Globus pallidus (tissue), 1 donor: ENCODE measurements at regions not wholly inside any gene's neighbourhood (a gene's known extent, or its start where the extent isn't known, plus 50 kb on each side); places are given as distances from the start of the nearest gene placed in this dataset.

ENCODE experiments used
- DNase-seq: peaks from one replicate; pipeline ENCODE4 v3.0.0-alpha.2; 2015; ENCODE audit warnings: low spot score

GRCh38 chr4:132540797-132541196 is 608.3 kb upstream of the PCDH10 start:
- DNase-seq: no peak

DNA sequence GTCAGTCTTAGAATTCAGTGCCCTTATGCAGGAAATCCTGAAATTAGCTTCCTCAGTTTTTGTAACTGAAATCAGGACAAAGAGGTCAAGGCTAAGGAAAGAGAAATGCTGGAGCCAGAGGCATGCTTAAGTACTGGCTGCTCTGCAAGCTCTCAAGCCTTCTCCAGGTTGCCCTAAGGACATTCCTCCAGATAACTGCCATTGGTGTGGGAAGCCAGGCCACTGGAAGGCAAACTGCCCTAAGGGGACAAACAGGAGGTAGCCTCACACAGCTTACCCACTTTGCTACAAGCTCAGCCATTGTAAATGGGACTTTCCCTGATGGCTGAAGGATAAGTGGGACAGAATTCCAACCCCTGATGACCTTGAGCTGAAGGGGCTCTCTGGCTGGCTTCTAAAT is 606.9 kb upstream of the PCDH10 start:
- no peak for DNase-seq

GRCh38 chr4:132548463-132548862 is 600.6 kb upstream of the PCDH10 start:
- DNase-seq: no peak

DNA sequence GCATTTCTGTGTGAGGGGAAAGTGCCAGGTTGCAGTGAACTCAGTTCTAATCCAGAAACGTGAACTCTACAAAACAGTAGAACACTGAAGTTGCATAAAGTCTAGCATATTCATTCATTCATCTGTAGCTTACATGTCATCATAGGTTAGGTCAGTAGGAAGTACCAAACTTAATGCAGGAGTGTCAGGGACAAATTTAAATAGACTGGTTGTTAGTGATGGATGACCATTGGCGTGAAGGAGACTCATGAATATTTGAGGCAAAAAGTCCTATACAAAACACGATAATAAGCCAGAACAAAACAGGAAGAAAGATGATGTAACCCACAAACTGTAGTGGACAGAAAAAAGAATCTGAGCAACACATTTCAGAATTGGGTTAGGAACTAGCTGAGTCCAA is 592.8 kb upstream of the PCDH10 start:
- no peak for DNase-seq

DNA sequence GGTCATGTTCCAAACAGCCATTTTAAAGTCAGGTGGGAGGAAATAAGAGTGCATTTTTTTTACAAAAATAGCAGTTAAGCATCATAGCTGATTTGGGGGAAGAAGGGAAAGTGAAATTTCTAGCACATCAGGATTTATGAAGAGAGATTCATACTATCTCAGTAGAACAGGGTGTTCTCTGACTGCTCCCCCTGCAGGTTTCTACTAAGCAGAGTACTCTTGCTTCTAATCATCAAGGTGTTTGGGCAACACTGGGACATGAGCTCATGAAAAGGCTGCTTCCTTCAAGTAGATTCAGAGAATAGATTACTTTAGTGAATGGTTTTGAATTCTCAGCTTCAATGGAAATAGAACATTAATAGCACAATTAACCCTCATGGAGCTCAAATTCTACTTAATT is 591.4 kb upstream of the PCDH10 start:
- no peak for DNase-seq

DNA sequence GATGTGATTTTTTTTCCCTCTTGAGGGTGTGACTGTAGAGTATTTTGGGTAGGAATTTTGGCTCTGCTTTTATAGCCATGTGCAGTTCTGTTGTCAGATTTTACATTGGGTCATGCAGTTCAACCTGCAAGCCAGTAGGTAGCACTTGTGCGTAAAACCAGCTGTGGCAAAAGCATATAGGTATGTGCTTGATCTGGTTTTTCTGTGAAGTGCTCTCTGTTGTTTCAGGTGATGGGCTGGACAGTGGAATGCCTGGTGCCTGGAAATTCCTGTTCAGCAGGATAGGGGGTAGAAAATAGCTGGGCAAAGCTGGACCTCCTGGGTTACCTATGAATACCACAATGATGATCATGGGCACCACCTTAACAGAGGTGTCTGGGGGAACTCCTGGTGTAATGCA is 584.2 kb upstream of the PCDH10 start:
- DNase-seq: no peak

- no peak for DNase-seq
These were observed 583.6 kb upstream of the PCDH10 start for GRCh38 chr4:132565542-132565941.

- no peak for DNase-seq
These were observed 576.9 kb upstream of the PCDH10 start for GRCh38 chr4:132572210-132572609.

DNA sequence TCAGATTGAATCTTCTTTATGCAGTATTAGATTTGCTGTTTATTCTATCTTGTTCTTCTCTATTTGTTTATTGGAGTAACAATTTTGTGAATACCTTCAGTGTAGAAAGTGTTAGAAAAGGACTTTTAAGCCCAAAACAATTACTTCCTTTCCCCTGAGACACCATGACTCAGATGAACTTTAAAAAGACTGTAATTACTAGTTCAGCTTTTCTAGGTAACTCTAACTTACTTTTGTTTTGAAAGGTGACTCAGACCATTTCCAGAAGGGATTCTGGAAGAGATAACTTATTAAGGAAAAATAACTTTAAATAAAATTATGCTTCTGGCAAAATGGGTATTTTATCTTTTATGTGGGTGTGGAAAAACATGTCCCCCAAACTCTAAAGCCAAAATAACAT is 561.5 kb upstream of the PCDH10 start:
- DNase-seq: no peak

- no peak for DNase-seq
These were observed 556.8 kb upstream of the PCDH10 start for GRCh38 chr4:132592340-132592739.

GRCh38 chr4:132592850-132593249 is 556.2 kb upstream of the PCDH10 start:
- DNase-seq: no peak

- no peak for DNase-seq
These were observed 555.2 kb upstream of the PCDH10 start for GRCh38 chr4:132593717-132594400.

GRCh38 chr4:132596186-132596585 is 552.9 kb upstream of the PCDH10 start:
- no peak for DNase-seq

DNA sequence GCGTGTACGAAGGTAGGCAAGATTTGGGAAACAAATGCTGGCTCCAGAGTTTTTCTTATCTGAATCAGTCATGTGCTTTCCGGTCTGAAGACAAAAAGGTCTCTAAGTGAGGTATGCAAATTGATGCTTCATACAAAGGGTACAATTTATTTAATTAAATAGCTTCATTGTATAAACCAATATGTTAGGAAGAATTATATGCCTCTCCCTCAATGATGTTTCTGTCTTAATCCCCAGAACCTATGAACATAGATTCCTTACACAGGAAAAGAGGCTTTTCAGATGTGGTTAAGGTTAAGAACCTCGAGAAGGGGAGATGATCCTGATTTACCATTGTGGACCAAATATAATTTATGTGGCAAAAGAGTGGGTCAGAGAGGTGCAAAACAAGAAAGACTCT is 543.5 kb upstream of the PCDH10 start:
- no peak for DNase-seq

GRCh38 chr4:132614682-132615081 is 534.4 kb upstream of the PCDH10 start:
- no peak for DNase-seq

- DNase-seq: no peak
These were observed 529.1 kb upstream of the PCDH10 start for GRCh38 chr4:132619968-132620367.

GRCh38 chr4:132642016-132642817 is 506.9 kb upstream of the PCDH10 start:
- DNase-seq: peak; percentile 48

DNA sequence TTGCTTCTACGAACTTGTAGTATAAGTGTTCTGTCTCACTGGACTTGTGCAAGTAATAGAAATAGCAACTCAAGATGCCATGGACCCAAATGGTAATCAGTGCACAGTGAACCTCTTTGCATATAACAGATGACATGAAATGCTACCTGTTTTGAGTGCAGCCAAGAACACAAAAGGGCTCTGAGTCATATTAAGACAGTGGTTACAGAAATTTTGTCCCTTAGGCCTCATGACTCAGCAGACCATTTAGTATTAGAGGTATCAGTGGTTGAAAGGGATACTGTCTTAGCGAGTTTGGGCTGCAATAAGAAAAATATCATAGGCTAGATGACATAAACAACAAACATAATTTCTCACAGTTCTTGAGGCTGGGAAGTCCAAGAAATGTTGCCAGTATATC is 502.9 kb upstream of the PCDH10 start:
- DNase-seq: no peak

DNA sequence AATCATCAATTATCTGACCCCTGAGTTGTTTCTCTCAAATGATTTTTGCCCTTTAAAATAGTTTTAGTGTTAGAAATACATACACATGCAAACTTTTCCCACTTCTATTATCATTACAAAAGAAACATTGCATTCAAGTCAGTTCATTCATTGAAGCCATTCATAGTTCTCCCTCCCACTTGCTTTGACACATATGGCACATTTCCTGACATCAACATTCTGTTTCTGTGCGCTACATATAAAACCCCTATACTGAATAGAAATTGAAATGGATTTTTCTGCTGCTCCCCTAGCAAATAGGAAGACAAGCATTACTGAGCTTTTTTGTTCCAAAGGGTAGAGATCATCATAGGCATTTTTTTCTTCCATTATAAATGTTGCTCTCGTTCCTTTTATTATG is 497.9 kb upstream of the PCDH10 start:
- DNase-seq: no peak

DNA sequence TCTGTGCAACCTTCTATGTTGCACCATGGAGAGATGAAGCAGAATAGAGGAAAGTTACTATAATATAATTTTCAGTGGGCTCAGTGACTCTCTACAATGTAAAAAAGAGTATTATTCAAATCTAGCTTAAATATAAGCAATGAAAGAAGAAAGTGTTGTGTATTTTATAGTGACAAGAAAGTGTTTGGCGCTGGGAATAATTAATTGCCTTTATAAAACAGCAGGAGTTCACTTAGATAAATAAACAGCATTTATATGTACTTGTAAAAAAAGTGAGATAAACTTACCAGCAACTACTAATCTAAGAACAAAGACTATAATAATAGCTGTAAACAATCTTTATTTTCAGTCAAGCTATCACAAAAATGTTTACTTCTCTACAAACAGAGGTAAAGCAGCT is 488.9 kb upstream of the PCDH10 start:
- no peak for DNase-seq

GRCh38 chr4:132662456-132662855 is 486.6 kb upstream of the PCDH10 start:
- no peak for DNase-seq

DNA sequence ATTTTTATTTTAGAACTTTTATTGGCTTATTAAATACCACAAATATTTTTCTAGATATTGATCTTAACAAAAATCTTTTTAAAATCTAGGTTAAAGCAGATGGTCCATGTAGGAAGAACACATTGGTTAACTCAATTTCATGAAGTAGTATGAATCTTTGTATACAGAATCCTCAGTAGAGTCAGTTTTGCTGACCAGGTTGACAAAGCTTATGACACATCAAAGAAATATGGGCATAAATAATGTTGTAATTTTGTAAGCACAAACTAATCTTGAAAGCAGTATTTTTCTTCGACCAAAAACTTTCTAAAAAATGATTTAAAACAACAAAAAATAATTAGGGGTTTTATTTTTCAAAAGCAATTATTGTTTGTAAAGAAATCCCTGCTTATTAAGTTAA is 479.3 kb upstream of the PCDH10 start:
- DNase-seq: no peak

GRCh38 chr4:132670557-132670956 is 478.5 kb upstream of the PCDH10 start:
- no peak for DNase-seq

GRCh38 chr4:132683957-132684356 is 465.1 kb upstream of the PCDH10 start:
- no peak for DNase-seq
